ENCODE measurements at regions not wholly inside any gene's neighbourhood (a gene's known extent, or its start where the extent isn't known, plus 50 kb on each side); places are given as distances from the start of the nearest gene placed in this dataset.

GRCh38 chr6:21426841-21427490 lies 166.6 kb upstream of the SOX4 start:
- no peak for TF ChIP-seq CTCF (conservative IDR thresholded peaks at IDR 0.05; ENCODE audit: low read depth, low read length)
- DNase-seq (ENCODE audit: low read depth), result peak; percentile 20

DNA sequence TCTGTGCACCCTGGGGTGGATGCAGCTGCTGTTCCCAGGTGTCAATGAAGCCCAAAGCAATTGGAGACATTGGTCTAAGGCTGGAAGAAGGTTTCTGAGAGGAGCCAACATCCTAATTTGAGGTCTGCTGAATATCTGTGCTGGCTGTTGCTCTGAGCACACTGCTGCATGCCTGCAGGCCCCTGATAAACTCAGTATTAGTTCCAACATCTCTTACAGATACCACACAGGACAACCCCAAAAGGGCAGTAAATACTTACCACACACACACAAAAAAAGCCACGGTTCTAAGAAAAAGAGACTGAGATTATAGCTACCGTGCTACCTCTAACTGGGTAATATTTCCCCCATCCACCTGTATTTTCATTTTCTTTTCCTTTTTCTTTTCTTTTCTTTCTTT lies 164.3 kb upstream of the SOX4 start:
- no peak for TF ChIP-seq CTCF (conservative IDR thresholded peaks at IDR 0.05; ENCODE audit: low read depth, low read length)
- no peak for DNase-seq (ENCODE audit: low read depth)
- H3K4me3 ChIP-seq (ENCODE audit: low read depth, low read length), result no peak overlapping the region

More at GRCh38 chr6:21426841-21427490, 166.6 kb upstream of the SOX4 start:
- no peak overlapping the region for H3K4me3 ChIP-seq (ENCODE audit: low read depth, low read length)

GRCh38 chr6:21431526-21431925 lies 162.0 kb upstream of the SOX4 start:
- no peak for TF ChIP-seq CTCF (conservative IDR thresholded peaks at IDR 0.05; ENCODE audit: low read depth, low read length)
- no peak for DNase-seq (ENCODE audit: low read depth)

GRCh38 chr6:21436625-21437024 lies 156.9 kb upstream of the SOX4 start:
- no peak for TF ChIP-seq CTCF (conservative IDR thresholded peaks at IDR 0.05; ENCODE audit: low read depth, low read length)
- H3K4me3 ChIP-seq (ENCODE audit: low read depth, low read length), result no peak overlapping the region
- DNase-seq (ENCODE audit: low read depth), result no peak

More at GRCh38 chr6:21431526-21431925, 162.0 kb upstream of the SOX4 start:
- H3K4me3 ChIP-seq (ENCODE audit: low read depth, low read length), result no peak overlapping the region

GRCh38 chr6:21437581-21437980 lies 156.0 kb upstream of the SOX4 start:
- no peak for TF ChIP-seq CTCF (conservative IDR thresholded peaks at IDR 0.05; ENCODE audit: low read depth, low read length)
- no peak overlapping the region for H3K4me3 ChIP-seq (ENCODE audit: low read depth, low read length)
- DNase-seq (ENCODE audit: low read depth), result no peak

GRCh38 chr6:21438237-21438985 lies 155.1 kb upstream of the SOX4 start:
- DNase-seq (ENCODE audit: low read depth), result no peak
- no peak for TF ChIP-seq CTCF (conservative IDR thresholded peaks at IDR 0.05; ENCODE audit: low read depth, low read length)
- no peak overlapping the region for H3K4me3 ChIP-seq (ENCODE audit: low read depth, low read length)

- TF ChIP-seq CTCF (conservative IDR thresholded peaks at IDR 0.05; ENCODE audit: low read depth, low read length), result no peak
- peak; percentile 21 for DNase-seq (ENCODE audit: low read depth)
- no peak overlapping the region for H3K4me3 ChIP-seq (ENCODE audit: low read depth, low read length)
Observed at GRCh38 chr6:21438986-21439352, 154.6 kb upstream of the SOX4 start.

Measured in choroid plexus epithelial cell (primary cell).